HL-60 (cell line): ENCODE measurements at regions not wholly inside any gene's neighbourhood (a gene's known extent, or its start where the extent isn't known, plus 50 kb on each side); places are given as distances from the start of the nearest gene placed in this dataset.

Source experiments
- DNase-seq, 2 experiments: peaks; one replicate each; pipeline ENCODE4 v3.0.0-alpha.2; 2010 to 2020; ENCODE audit warnings: low read depth in 1 of 2, low spot score in 1 of 2
- H3K27ac ChIP-seq: fragments of 250-450 bp; sonication (Bioruptor Pico); replicated peaks from 2 replicates; pipeline ENCODE4 v1.5.1; 2020; ENCODE audit warnings: mild to moderate bottlenecking, moderate library complexity
- H3K27me3 ChIP-seq: fragments of 250-450 bp; sonication (Bioruptor Pico); 2 replicates; pipeline ENCODE4 v1.5.1; 2021; ENCODE audit warnings: mild to moderate bottlenecking, moderate library complexity; ENCODE audit not compliant: insufficient read depth, poor library complexity, severe bottlenecking
- H3K4me3 ChIP-seq: replicated peaks from 2 replicates; pipeline ENCODE4 v1.5.1; 2011; ENCODE audit warnings: mild to moderate bottlenecking, control low read depth, low read length; ENCODE audit not compliant: insufficient read depth
- CTCF ChIP-seq: IDR thresholded peaks from one replicate; pipeline ENCODE4 v1.5.1; 2011; ENCODE audit warnings: low read length, control low read depth, inconsistent platforms; ENCODE audit not compliant: insufficient read depth
- GABPA ChIP-seq: IDR thresholded peaks from 2 replicates; pipeline ENCODE4 v1.6.1; 2012; ENCODE audit warnings: low read depth
- POLR2AphosphoS5 ChIP-seq: IDR thresholded peaks from 2 replicates; pipeline ENCODE4 v1.6.1; 2012; ENCODE audit warnings: low read depth
- REST ChIP-seq: IDR thresholded peaks from 2 replicates; pipeline ENCODE4 v1.6.1; 2012; ENCODE audit warnings: low read depth; ENCODE audit not compliant: insufficient replicate concordance
- SPI1 ChIP-seq: IDR thresholded peaks from 2 replicates; pipeline ENCODE4 v1.6.1; 2012; ENCODE audit warnings: low read depth, mild to moderate bottlenecking, borderline replicate concordance

DNA sequence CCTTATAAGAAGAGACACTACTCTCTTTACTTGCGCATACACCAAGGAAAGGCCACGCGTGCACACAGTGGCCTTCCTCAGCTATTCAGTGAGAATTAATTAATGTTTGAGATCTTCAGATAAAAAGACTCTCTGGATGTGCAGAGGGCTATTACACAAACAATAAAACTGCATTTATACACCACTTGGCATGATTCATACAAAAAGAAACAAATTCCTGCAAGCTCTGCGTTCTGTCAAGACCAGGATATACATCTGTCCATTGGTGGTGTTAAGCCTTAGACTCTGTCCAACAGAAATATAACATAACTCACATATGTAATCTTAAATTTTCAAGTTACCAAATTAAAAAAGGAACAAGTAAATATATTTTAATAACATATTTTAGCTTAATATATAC lies 55.2 kb upstream of the TSC22D2 start:
- no peaks in the 10 kb centered on the region for H3K27me3 ChIP-seq
- H3K27ac ChIP-seq, result no peak overlapping the region
- TF ChIP-seq POLR2AphosphoS5, result no peak
- no peak for TF ChIP-seq GABPA
- TF ChIP-seq SPI1, result no peak
- no peak for TF ChIP-seq REST
- TF ChIP-seq CTCF, result no peak
- DNase-seq, result no peak
- no peak overlapping the region for H3K4me3 ChIP-seq

GRCh38 chr3:150351398-150351797 lies 56.7 kb upstream of the TSC22D2 start:
- H3K4me3 ChIP-seq, result no peak overlapping the region
- no peaks in the 10 kb centered on the region for H3K27me3 ChIP-seq
- DNase-seq, result no peak
- no peak overlapping the region for H3K27ac ChIP-seq
- TF ChIP-seq SPI1 (no peak), REST (no peak), POLR2AphosphoS5 (no peak), GABPA (no peak), CTCF (no peak)

GRCh38 chr3:150349314-150350097 lies 58.6 kb upstream of the TSC22D2 start:
- Histone ChIP-seq H3K4me3 (no peak overlapping the region), H3K27me3 (no peaks in the 10 kb centered on the region), H3K27ac (no peak overlapping the region)
- TF ChIP-seq POLR2AphosphoS5 (no peak), GABPA (no peak), CTCF (no peak), SPI1 (no peak), REST (no peak)
- no peak for DNase-seq
